ENCODE measurements at regions not wholly inside any gene's neighbourhood (a gene's known extent, or its start where the extent isn't known, plus 50 kb on each side); places are given as distances from the start of the nearest gene placed in this dataset.

DNA sequence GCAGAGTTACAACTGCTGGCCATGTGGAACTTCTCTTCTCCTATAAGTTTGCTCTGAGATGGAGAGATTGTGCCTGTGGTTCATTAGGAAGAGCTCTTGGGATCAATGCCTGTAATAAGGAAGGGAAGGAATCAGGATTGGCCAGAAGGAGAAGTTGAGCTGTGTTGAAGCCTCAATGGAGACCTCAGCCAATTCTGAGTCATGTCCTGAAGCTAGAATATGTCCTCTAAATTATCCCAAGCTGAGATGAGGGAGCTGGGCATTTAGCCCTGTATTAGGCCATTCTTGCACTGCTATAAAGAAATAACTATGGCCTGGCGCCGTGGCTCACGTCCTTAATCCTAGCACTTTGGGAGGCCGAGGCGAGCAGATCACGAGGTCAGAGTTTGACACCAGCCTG is 85.4 kb upstream of the DHX15 start:
- no peak for TF ChIP-seq POLR2A (IDR thresholded peaks at IDR 0.05)
- TF ChIP-seq, protein P1, sequence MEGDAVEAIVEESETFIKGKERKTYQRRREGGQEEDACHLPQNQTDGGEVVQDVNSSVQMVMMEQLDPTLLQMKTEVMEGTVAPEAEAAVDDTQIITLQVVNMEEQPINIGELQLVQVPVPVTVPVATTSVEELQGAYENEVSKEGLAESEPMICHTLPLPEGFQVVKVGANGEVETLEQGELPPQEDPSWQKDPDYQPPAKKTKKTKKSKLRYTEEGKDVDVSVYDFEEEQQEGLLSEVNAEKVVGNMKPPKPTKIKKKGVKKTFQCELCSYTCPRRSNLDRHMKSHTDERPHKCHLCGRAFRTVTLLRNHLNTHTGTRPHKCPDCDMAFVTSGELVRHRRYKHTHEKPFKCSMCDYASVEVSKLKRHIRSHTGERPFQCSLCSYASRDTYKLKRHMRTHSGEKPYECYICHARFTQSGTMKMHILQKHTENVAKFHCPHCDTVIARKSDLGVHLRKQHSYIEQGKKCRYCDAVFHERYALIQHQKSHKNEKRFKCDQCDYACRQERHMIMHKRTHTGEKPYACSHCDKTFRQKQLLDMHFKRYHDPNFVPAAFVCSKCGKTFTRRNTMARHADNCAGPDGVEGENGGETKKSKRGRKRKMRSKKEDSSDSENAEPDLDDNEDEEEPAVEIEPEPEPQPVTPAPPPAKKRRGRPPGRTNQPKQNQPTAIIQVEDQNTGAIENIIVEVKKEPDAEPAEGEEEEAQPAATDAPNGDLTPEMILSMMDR (IDR thresholded peaks at IDR 0.05) = no peak

Measured in uterus (tissue), 2 donors.